Loucy (cell line): ENCODE measurements at regions not wholly inside any gene's neighbourhood (a gene's known extent, or its start where the extent isn't known, plus 50 kb on each side); places are given as distances from the start of the nearest gene placed in this dataset.

Experiments
- H2AFZ ChIP-seq: fragments of 200-600 bp; sonication (generic); 2 replicates; pipeline ENCODE4 v1.6.0; 2016; ENCODE audit warnings: antibody characterized with exemption, mild to moderate bottlenecking, low read length, moderate library complexity
- H3F3A ChIP-seq: fragments of 200-600 bp; 2 replicates; pipeline ENCODE4 v1.6.0; 2016; ENCODE audit warnings: antibody characterized with exemption, low read depth, mild to moderate bottlenecking
- H3K27me3 ChIP-seq: fragments of 200-600 bp; sonication (generic); 2 replicates; pipeline ENCODE4 v1.6.1; 2014; ENCODE audit warnings: low read length, mild to moderate bottlenecking; ENCODE audit not compliant: insufficient read depth, poor library complexity, severe bottlenecking
- H3K36me3 ChIP-seq: fragments of 200-600 bp; sonication (generic); 2 replicates; pipeline ENCODE4 v1.6.1; 2016; ENCODE audit warnings: low read length; ENCODE audit not compliant: insufficient read depth
- H3K4me1 ChIP-seq: fragments of 200-600 bp; sonication (generic); 2 replicates; pipeline ENCODE4 v1.5.1; 2014; ENCODE audit warnings: low read length, mild to moderate bottlenecking; ENCODE audit not compliant: insufficient read depth, poor library complexity, severe bottlenecking
- H3K4me2 ChIP-seq: fragments of 200-600 bp; sonication (generic); 2 replicates; pipeline ENCODE4 v1.6.0; 2014; ENCODE audit warnings: antibody characterized with exemption, low read length, low read depth, mild to moderate bottlenecking; ENCODE audit not compliant: poor library complexity, severe bottlenecking
- H3K4me3 ChIP-seq: fragments of 200-600 bp; sonication (generic); 2 replicates; pipeline ENCODE4 v1.5.1; 2014; ENCODE audit warnings: low read length, mild to moderate bottlenecking, mixed read lengths; ENCODE audit not compliant: poor library complexity, severe bottlenecking
- H3K79me2 ChIP-seq: fragments of 200-600 bp; sonication (generic); 2 replicates; pipeline ENCODE4 v1.6.1; 2014; ENCODE audit warnings: low read length; ENCODE audit not compliant: insufficient read depth
- H3K9ac ChIP-seq: fragments of 200-600 bp; sonication (generic); 2 replicates; pipeline ENCODE4 v1.6.0; 2014; ENCODE audit warnings: mild to moderate bottlenecking, low read depth, low read length, moderate library complexity; ENCODE audit not compliant: poor library complexity, severe bottlenecking
- H3K9me2 ChIP-seq: fragments of 200-600 bp; sonication (generic); replicated peaks from 2 replicates; pipeline ENCODE4 v1.6.1; 2016; ENCODE audit warnings: low read depth, low read length, mixed read lengths
- H3K9me3 ChIP-seq: fragments of 200-600 bp; sonication (generic); 2 replicates; pipeline ENCODE4 v1.6.1; 2014; ENCODE audit warnings: mild to moderate bottlenecking, antibody characterized with exemption, low read length, low read depth; ENCODE audit not compliant: insufficient read depth
- H4K20me1 ChIP-seq: fragments of 200-600 bp; sonication (generic); 2 replicates; pipeline ENCODE4 v1.6.0; 2014; ENCODE audit warnings: antibody characterized with exemption, low read length, mild to moderate bottlenecking; ENCODE audit not compliant: insufficient read depth, poor library complexity, severe bottlenecking
- EZH2phosphoT487 ChIP-seq: fragments of 200-600 bp; IDR thresholded peaks from 2 replicates; pipeline ENCODE4 v1.6.1; 2018; ENCODE audit warnings: antibody characterized with exemption, mild to moderate bottlenecking, moderate library complexity, borderline replicate concordance
- TF ChIP-seq, protein P1 (sequence below): fragments of 200-600 bp; sonication (generic); conservative IDR thresholded peaks from 2 replicates; pipeline ENCODE4 v1.5.1; 2014; ENCODE audit warnings: mild to moderate bottlenecking, antibody characterized with exemption, low read length

- Histone ChIP-seq H3K79me2 (no peaks in the 10 kb centered on the region), H3F3A (no peaks in the 10 kb centered on the region), H3K4me3 (no peak overlapping the region), H3K27me3 (no peaks in the 10 kb centered on the region), H3K4me1 (no peaks in the 10 kb centered on the region), H3K36me3 (no peaks in the 10 kb centered on the region), H3K4me2 (no peak overlapping the region), H3K9me2 (no peaks in the 10 kb centered on the region), H2AFZ (no peak overlapping the region), H4K20me1 (no peaks in the 10 kb centered on the region), H3K9ac (no peak overlapping the region), H3K9me3 (no peaks in the 10 kb centered on the region)
- no peak for TF ChIP-seq EZH2phosphoT487
- TF ChIP-seq, protein P1, sequence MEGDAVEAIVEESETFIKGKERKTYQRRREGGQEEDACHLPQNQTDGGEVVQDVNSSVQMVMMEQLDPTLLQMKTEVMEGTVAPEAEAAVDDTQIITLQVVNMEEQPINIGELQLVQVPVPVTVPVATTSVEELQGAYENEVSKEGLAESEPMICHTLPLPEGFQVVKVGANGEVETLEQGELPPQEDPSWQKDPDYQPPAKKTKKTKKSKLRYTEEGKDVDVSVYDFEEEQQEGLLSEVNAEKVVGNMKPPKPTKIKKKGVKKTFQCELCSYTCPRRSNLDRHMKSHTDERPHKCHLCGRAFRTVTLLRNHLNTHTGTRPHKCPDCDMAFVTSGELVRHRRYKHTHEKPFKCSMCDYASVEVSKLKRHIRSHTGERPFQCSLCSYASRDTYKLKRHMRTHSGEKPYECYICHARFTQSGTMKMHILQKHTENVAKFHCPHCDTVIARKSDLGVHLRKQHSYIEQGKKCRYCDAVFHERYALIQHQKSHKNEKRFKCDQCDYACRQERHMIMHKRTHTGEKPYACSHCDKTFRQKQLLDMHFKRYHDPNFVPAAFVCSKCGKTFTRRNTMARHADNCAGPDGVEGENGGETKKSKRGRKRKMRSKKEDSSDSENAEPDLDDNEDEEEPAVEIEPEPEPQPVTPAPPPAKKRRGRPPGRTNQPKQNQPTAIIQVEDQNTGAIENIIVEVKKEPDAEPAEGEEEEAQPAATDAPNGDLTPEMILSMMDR: no peak
Measured at GRCh38 chr2:188132385-188132784, 159.3 kb upstream of the GULP1 start.

GRCh38 chr2:188134241-188134640 is 157.4 kb upstream of the GULP1 start:
- no peak overlapping the region for H3K9ac ChIP-seq
- no peaks in the 10 kb centered on the region for H3K4me1 ChIP-seq
- H4K20me1 ChIP-seq: no peaks in the 10 kb centered on the region
- H2AFZ ChIP-seq: no peak overlapping the region
- no peaks in the 10 kb centered on the region for H3F3A ChIP-seq
- H3K9me2 ChIP-seq: no peaks in the 10 kb centered on the region
- H3K4me2 ChIP-seq: no peak overlapping the region
- no peaks in the 10 kb centered on the region for H3K9me3 ChIP-seq
- TF ChIP-seq, protein P1: no peak
- TF ChIP-seq EZH2phosphoT487: no peak
- H3K4me3 ChIP-seq: no peak overlapping the region
- H3K27me3 ChIP-seq: no peaks in the 10 kb centered on the region
- no peaks in the 10 kb centered on the region for H3K79me2 ChIP-seq
- H3K36me3 ChIP-seq: no peaks in the 10 kb centered on the region

- TF ChIP-seq EZH2phosphoT487: no peak
- TF ChIP-seq, protein P1: no peak
- H3F3A ChIP-seq: no peaks in the 10 kb centered on the region
- no peak overlapping the region for H3K4me3 ChIP-seq
- H3K4me1 ChIP-seq: no peaks in the 10 kb centered on the region
- H4K20me1 ChIP-seq: no peaks in the 10 kb centered on the region
- H3K36me3 ChIP-seq: no peaks in the 10 kb centered on the region
- no peaks in the 10 kb centered on the region for H3K27me3 ChIP-seq
- H3K4me2 ChIP-seq: no peak overlapping the region
- H3K9ac ChIP-seq: no peak overlapping the region
- no peaks in the 10 kb centered on the region for H3K9me3 ChIP-seq
- H3K9me2 ChIP-seq: no peaks in the 10 kb centered on the region
- no peaks in the 10 kb centered on the region for H3K79me2 ChIP-seq
- no peak overlapping the region for H2AFZ ChIP-seq
Measured at GRCh38 chr2:188138313-188138712, 153.4 kb upstream of the GULP1 start.
